ENCODE measurements at regions not wholly inside any gene's neighbourhood (a gene's known extent, or its start where the extent isn't known, plus 50 kb on each side); places are given as distances from the start of the nearest gene placed in this dataset.
A peak's percentile ranks its signal among the peaks of the same experiment; 100 is the strongest.

DNA sequence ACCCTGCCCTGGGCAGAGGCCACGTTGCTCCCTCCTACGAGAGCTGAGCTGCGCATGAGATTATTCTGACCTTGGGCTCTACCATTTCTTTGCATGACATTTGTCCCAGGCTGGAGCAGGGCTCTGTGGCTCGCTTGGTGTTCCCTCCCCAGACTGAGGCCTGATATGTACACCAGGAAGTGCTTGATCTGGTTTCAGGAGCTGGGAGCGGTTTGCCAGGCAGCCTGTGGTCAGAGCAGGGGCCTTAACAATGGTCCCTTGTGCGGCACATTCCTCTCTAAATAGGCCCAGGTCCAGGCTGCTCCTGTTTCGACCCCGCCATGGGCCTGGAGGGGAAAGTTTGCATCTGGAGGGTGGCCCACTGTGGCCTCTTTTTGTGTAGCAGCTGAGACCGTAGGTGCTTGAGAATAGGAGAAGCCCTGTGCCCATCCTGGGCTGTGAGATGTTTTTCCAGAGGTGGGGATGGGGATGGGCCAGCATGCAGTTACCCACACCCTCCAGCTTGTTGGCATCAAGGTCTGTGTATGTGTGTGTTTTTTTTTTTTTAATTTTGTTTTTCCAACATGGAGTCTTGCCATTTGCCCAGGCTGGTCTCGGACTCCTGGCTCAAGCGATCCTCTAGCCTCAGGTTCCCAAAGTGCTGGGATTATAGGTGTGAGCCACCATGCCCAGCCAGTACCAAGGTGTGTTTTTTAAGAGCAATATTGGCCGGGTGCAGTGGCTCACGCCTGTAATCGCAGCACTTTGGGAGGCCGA is 253.9 kb downstream of the SEC14L1 start:
- DNase-seq (ENCODE audit: low read depth in 2 of 2), result no peak

DNA sequence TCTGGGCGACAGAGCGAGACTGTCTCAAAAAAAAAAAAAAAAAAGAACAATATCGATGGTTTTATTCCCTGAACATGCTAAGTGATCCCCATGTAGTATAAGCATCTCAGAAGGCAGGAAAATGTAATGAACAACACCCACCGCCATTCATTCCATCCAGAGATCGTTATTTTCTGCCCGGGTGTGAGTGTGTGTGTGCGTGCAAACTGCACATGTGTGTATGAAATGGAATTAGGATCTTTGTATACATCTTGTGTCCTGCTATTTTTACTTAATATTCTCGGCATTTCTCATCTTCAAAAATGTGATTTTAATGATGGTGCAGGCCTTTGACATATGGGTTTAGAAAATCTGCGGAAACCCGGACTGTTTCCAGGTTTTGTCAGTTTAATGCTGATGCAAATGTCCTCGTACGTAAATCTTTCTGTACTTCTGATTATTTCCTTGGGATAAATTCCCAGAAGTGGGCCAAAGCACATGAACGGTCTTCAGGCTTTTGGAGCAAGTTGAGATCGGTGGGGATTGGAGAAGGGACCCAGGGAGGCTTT is 254.8 kb downstream of the SEC14L1 start:
- no peak for DNase-seq (ENCODE audit: low read depth in 2 of 2)

DNA sequence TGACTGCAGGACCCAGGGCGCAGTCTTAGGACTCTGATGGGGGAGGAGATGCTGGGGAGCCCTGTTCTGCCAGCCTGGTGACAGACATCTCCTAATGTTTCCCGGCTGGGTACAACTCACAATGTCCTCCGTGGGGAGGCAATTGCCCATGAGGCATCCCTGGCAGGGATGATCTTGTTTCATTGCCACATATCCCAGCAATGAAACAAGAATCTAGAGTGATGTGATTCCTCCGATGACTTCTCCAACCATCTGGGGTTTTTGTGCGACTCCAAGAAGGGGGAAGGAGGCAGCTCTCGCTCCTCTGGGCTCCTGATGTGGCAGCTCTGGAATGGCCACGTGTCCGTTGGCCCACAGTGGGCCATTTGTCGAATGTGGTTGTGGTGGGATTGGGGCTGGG is 255.8 kb downstream of the SEC14L1 start:
- no peak for DNase-seq (ENCODE audit: low read depth in 2 of 2)

DNA sequence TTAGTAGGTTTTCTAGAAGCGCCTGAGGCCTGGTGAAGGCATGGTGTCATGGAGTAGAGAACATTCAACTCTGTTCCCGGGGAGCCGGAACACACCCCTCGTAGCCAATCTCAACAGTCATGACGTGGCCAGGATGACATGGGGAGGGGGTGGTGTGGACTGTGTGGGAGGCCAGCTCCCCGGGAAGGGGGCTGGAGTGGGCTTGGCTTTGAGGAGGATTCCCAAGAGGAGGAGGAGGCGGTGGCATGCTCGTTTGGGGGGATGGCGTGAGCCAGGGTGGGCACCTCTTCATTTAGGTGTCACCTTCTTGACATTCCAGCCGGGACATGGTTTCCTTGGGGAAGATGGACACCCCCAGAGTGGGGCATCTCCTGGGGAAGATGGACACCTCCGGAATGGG is 257.5 kb downstream of the SEC14L1 start:
- no peak for DNase-seq (ENCODE audit: low read depth in 2 of 2)

DNA sequence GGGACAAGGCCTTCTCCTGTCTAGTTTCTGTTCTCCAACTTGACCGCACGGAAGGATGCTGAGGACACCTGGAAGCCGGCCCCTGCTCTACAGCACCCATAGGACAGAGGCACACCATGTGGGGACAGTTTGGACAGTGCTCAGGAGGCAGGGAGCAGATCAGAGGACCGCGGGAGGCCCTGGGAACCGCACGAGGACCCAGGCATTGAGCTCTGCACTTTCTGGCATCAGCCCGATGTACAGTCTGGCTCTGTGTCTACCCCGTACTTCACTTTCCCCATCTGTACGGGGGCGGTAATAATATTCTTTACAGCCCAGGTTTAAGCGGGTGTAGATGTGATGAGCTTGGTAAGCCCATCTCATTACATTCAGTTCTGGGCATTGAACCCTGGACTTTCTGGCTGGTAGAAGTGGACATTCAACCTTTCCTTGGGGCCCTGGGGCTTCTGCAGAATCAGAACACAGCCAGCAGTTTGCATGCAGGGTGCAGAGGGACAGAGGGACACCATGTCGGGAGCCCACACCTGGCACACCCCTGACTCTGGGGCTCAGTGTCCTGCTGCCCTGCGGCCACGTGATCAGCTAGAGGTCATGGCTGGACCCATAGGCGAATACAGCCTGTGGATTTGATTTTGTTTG is 258.7 kb downstream of the SEC14L1 start:
- no peak for DNase-seq (ENCODE audit: low read depth in 2 of 2)

DNA sequence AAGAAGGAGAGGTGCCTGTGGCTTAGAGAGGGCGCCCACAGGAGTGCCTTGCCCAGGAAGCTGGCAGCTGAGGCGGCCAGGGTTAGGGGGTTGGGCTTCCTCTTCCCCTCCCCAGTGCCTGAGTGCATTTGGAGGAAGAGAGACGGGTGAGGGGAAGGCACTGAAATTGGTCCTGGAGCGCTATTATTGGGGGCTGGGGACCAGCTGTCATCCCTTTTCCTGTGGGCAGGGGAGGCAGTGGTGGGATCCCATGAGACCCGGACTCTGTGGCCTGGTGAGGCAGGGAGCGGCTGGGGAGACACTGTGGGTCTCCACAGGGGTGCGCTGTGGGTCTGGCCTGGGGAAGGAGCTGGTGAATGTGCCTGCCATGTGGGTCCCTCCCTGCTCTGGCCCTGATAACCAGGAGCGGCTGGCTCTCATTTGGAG is 259.7 kb downstream of the SEC14L1 start:
- peak; percentile 68 to 81 for DNase-seq (ENCODE audit: low read depth in 2 of 2)

DNA sequence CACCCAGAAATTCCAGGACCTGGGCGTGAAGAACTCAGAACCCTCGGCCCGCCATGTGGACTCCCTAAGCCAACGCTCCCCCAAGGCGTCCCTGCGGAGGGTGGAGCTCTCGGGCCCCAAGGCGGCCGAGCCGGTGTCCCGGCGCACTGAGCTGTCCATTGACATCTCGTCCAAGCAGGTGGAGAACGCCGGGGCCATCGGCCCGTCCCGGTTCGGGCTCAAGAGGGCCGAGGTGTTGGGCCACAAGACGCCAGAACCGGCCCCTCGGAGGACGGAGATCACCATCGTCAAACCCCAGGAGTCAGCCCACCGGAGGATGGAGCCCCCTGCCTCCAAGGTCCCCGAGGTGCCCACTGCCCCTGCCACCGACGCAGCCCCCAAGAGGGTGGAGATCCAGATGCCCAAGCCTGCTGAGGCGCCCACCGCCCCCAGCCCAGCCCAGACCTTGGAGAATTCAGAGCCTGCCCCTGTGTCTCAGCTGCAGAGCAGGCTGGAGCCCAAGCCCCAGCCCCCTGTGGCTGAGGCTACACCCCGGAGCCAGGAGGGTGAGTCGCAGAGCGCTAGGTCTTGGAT is 261.5 kb downstream of the SEC14L1 start:
- no peak for DNase-seq (ENCODE audit: low read depth in 2 of 2)

DNA sequence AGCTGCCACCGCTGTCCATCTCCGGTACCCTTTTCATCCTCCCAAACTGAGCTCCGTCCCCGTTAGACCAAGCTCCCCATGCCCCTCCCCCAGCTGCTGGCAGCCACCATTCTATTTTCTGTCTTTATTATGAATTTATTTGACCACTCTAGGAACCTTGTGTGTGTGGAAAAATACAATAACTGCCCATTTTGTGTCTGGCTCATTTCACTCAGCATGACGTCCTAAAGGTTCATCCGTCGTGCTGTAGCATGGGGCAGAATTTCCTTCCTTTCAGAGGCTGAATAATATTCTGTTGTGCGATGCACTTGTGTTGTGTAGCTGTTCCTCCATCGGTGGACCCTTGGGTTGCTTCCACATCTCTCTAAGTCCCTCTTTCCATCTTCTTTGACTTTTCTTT is 263.1 kb downstream of the SEC14L1 start:
- DNase-seq (ENCODE audit: low read depth in 2 of 2), result no peak

DNA sequence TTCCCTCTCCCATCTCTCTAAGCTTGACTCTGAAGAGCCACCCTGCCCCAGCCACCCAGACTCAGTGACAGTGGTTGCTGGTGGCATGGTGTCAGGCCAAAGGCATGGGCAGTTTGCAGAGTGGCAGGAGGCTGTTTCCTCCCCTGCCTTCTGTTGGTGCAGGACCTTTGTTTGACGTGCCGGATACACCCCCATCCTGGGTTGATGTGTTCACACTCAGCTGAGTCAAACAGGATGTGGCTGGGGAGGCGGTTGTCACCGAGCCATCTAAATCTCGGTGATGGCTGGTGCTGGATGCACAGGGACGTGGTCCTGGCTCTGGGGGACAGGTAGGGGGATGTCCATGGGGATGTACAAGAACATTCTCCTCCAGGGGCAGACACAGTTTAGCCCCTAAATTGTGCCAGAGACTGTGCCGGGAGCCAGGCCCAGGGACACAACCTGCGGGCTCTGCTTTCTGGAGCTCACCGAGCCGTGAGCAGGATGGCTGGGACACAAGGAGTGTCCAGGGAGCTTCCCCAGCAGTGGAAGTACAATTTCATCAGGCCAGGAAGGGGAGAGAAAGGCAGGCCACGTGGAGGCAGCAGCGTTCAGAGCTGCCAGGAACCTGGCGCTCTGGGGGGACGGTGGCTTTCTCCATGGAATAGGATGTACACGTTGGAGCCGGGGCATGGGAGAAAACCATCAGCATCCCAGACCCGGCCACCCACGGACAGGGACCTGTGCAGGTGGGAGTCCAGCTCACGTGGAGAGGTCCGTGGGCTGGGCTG is 264.2 kb downstream of the SEC14L1 start:
- DNase-seq (ENCODE audit: low read depth in 2 of 2), result peak; percentile 72 to 82

DNA sequence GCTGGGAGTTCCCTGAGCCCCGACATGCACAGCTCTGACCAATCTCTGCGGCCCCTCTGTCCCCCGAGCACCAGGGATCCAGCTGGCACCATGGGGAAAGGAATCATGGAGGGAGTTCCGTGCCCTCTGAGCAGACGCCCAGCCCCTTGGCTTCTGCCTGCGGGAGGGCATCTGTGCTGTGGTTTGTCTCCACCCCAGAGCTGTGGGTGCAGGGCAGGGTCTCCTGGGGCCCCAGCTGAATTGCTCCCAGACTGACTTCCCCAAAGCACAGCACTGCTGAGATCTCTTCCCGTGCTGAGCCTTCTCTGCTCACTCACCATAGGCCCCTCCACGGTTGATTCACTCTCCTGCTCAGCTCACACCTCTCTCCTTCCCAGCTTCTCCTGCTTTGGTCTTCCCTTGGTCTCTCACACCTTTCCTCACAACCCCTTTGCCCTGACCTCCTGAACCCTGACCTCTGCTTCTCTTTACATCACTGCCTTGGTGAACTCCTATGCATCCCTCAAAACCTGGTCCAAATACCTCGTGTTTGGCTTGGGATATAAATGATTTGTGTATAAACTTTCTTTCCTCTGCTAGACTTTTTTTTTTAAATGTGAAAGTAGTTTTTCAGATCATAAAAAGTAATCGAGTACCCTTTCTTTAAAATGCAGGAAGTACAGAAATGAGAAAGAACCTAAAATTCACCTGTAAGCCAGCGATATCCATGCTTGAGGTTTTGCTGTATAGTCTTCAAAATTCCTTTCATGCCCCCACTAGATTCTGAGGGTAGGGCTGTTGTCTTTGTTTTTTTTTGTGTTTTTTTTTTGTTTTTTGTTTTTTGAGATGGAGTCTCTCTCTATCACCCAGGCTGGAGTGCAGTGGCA is 265.3 kb downstream of the SEC14L1 start:
- DNase-seq (ENCODE audit: low read depth in 2 of 2), result no peak

DNA sequence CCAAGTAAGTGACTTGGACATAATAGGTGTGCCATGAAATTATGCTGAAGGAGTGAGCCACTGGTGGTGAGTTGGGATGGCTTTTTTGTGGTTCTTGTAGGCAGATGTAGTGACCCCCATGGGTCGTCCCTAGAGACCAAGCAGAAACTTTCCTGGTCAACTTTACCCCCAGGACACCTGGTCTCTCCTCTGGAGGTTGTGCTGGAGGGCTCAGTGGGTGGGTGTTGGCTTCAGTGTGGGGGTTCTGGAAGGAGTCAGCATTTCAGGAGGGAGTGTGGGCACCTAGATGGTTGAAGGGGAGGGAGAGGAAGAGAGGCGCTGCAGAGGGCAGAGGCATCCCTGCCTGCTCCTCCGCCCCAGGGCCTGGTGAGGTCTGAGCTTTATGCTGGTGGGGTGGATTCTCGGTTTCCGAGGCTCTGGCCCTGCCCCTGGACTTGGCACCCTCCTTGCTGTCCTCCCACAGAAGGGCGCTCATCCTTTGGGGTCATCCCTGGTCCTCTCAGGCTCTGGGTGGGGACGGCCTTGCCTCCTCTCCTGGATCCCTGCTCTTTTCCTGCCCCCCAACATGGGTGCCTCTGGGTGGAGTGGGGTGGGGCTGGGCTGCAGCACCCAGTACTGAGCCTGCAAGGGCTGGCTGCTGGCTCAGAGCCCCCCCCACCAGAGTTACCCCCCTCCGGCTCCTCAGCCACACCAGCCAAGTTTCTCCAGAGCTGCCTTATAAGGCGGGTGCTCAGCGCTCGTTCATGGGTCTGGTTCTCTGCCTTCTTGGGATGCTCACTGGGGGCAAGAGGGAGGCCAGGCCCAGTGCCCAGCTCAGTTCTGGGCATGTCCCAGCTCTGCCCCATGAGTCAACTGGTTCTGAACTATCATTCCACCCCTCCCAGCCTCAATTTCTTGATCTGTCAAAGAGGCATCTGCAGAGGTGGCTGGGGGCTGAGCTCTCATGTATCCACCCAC is 266.8 kb downstream of the SEC14L1 start:
- DNase-seq (ENCODE audit: low read depth in 2 of 2), result no peak

DNA sequence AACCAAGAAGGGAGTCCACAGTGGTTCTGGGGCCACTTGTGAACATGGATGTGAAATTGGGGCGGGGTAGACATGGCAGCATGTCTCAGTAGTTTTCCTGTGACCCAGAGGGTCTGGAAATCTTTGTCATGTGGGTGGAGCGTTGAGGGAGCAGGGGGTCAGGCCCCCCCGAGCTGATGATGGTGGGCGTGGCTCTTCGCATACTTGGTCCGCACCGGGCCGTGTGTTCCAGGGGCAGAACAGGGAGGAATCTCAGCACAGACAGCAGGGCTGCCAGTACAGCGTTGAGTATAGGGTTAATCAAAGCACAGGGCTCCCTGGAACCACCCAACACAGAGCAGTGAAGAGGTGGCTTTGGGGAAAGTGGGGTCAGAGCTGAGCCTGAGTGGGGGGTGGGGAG is 267.5 kb downstream of the SEC14L1 start:
- DNase-seq (ENCODE audit: low read depth in 2 of 2), result no peak

DNA sequence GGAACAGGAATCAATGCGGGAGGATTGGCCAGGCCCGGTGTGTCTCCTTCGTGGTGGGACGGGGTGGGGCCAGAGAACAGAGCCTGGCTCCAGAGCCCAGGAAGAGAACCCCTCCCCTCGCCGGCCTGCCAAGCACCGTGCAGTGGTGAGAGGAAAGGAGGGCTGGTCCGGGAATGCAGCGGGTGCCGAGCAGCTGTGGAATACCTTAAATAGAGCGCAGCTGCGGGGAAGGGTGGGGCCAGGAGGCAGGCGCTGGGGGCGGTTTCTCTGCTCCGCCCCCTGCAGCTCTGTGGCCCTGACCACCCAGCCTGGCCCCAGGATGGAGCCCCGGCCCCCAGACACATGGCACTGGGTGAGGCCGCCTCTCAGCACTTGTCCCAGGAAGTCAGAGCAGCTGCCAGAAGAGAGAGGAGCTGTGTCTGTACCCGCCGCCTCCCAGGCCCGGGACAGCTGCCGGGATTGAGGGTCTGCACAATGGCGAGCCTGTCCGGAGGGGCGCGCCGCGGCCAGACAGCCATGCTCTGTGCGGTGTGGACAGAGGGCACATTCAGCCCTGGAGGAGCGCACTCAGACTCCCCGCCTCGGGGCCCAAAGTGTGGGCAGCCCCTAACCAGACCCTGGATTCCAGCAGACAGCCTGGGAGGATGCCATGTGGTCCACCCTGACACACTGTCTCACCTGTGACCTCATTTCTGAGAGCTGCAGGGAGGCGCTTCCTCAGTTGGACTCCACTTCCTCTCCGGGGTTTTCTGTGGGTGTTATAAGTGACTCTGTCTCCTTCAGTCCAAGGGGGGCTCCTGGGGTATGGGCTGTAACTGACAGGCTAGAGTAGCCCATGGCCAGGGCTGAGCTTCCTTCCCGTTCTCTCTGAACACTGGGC is 268.8 kb downstream of the SEC14L1 start:
- DNase-seq (ENCODE audit: low read depth in 2 of 2), result no peak

DNA sequence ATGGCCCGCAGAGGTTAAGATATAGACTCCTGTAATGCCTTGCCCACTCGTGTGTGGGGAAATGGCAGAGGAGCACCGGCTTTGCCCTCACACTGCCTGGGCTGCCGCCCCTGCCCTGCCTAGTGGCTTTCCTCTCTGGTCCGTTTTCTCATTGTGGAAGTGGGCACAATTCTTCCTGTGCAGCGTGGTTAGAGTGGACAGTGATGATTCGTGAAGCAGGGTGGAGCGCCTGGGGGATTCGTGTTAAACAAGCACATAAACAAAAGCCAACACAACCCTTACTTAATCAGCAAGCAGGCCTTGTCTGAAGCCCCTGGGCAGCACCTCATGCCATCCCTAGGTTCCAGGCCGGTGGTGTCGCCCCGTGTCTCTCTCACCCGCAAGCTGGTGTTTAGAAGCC is 269.7 kb downstream of the SEC14L1 start:
- DNase-seq (ENCODE audit: low read depth in 2 of 2), result no peak

DNA sequence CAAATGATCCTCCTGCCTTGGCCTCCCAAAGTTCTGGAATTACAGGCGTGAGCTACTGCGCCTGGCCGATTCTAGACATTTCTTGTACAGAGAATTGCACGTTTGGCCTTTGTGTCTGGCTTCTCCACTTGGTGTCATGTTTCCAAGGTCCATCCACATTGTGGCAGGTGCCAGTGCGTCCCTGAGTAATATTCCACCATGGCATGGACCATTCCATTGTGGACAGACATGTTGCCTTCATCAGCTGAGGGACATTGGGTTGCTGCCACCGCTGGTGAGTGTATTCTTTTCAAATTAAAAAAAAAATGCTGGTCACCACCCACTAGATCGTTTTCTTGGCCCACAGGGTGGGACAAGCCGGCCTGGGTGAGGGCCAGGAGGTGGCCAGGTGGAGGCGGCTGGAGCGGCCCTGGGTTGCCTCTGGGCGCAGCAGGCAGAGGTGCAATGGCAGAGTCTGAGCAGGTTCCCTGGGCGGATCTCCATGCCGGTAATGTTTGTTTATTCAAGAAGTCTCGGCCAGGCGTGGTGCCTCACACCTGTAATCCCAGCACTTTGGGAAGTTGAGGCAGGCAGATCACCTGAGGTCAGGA is 274.1 kb downstream of the SEC14L1 start:
- DNase-seq (ENCODE audit: low read depth in 2 of 2), result no peak

DNA sequence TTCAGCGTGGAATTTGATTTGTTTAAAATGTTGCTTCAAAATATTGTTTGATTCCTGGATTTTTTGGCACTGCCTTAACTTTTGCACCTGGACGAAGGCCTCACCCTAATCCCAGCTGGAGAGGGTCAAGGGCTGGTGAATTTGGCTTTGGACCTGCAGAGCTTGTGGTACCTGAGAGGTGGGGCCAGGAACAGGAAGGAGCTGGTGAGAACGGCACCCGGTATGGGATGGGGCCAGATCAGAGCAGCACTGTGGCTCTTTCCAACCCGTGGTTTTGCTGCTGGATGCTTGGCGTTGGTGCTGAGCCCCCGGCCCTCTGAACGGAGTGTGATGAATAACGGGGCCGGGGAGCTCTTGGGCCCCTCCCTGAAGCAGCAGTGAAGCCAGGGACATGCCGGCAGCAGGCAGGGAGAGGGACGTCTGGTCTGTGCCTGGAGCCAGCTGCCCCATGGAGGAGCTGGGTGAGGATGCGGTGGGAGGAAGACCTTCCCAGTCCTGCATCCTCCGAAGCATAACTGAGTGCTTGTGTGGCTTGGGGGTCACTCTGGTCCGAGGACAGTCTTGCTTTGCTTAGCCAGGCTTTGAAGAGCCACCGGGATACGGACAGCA is 275.4 kb downstream of the SEC14L1 start:
- no peak for DNase-seq (ENCODE audit: low read depth in 2 of 2)

DNA sequence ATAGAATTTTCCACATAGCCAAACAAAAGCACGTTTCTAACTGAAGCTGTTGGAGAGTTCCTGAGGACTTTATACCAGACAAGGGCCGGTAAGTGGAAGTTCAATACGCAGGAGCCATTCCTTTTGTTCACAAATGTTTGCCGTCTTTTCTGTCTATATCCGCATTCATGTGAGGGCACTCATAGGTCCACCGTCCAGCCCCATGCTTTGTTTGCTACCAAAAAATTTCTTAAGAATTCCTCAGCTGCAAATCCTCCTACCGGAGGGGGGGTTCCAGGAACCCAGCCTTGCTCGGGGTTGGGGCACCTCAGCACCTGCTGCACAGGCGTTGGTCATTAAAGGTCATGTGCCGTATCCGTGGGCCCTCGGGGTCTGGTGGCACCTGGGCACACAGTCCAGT is 276.8 kb downstream of the SEC14L1 start:
- no peak for DNase-seq (ENCODE audit: low read depth in 2 of 2)

DNA sequence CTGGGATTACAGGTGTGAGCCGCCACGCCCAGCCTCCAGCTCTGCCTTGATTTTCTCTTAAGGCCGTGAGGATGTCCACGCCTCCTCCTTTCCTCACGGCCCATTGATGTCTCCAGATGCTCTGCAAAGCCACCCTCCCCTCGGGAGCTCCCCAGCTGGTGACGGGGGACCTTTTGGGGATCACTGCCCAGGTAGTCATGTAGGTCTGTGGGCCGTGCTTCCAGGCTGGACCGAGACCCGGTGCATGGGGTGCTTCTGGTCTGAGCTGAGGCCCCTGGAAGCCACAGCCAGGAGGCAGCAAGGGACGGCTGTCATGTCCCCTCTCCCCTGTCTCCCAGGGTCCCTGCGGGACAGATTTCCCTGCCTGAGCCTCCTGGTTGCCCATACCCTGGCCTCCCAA is 277.8 kb downstream of the SEC14L1 start:
- DNase-seq (ENCODE audit: low read depth in 2 of 2), result no peak
